GM23338 (cell line): ENCODE measurements at regions not wholly inside any gene's neighbourhood (a gene's known extent, or its start where the extent isn't known, plus 50 kb on each side); places are given as distances from the start of the nearest gene placed in this dataset.

Experiments used
- ATAC-seq: fragments of 200-7000 bp; cut with Tn5 transposase; 3 replicates; pipeline ENCODE4 v1.9.1; 2020
- DNase-seq: peaks from one replicate; pipeline ENCODE4 v3.0.0-alpha.2; 2015; ENCODE audit warnings: low spot score
- H2AFZ ChIP-seq: fragments of 200-600 bp; sonication (generic); 2 replicates; pipeline ENCODE4 v1.8.0; 2016; ENCODE audit warnings: antibody characterized with exemption, mild to moderate bottlenecking, moderate library complexity
- H3F3A ChIP-seq: fragments of 200-600 bp; sonication (generic); replicated peaks from 2 replicates; pipeline ENCODE4 v1.8.0; 2017; ENCODE audit warnings: antibody characterized with exemption, mixed run types, low read depth
- H3K27ac ChIP-seq: fragments of 200-600 bp; sonication (generic); 2 replicates; pipeline ENCODE4 v1.6.1; 2016; ENCODE audit warnings: low read depth
- H3K27me3 ChIP-seq: fragments of 200-600 bp; sonication (generic); 2 replicates; pipeline ENCODE4 v1.8.0; 2016; ENCODE audit warnings: mild to moderate bottlenecking, mixed run types, moderate library complexity; ENCODE audit not compliant: insufficient read depth
- H3K36me3 ChIP-seq: fragments of 200-600 bp; sonication (generic); 2 replicates; pipeline ENCODE4 v1.8.0; 2016; ENCODE audit warnings: mild to moderate bottlenecking; ENCODE audit not compliant: insufficient read depth
- H3K4me1 ChIP-seq: fragments of 200-600 bp; sonication (generic); 2 replicates; pipeline ENCODE4 v1.8.0; 2016; ENCODE audit warnings: mild to moderate bottlenecking, moderate library complexity; ENCODE audit not compliant: insufficient read depth
- H3K4me2 ChIP-seq: fragments of 200-600 bp; sonication (generic); 2 replicates; pipeline ENCODE4 v1.7.1; 2017; ENCODE audit warnings: mixed run types
- H3K4me3 ChIP-seq: fragments of 200-600 bp; sonication (generic); 2 replicates; pipeline ENCODE4 v1.6.1; 2016; ENCODE audit warnings: mixed run types
- H3K79me2 ChIP-seq: fragments of 200-600 bp; sonication (generic); replicated peaks from 2 replicates; pipeline ENCODE4 v1.8.0; 2017; ENCODE audit warnings: mild to moderate bottlenecking; ENCODE audit not compliant: insufficient read depth
- H3K9me2 ChIP-seq: fragments of 200-600 bp; sonication (generic); 2 replicates; pipeline ENCODE4 v1.8.0; 2017; ENCODE audit not compliant: insufficient read depth
- H4K20me1 ChIP-seq: fragments of 200-600 bp; sonication (generic); replicated peaks from 2 replicates; pipeline ENCODE4 v1.8.0; 2017; ENCODE audit warnings: mild to moderate bottlenecking; ENCODE audit not compliant: insufficient read depth
- H3K27ac Mint-ChIP-seq: 2 replicates; pipeline ENCODE4 v1.8.0; 2020; ENCODE audit warnings: inconsistent platforms, mild to moderate bottlenecking, moderate library complexity, mixed read lengths
- H3K27me3 Mint-ChIP-seq: 3 replicates; pipeline ENCODE4 v1.8.0; 2022; ENCODE audit warnings: low read depth, mild to moderate bottlenecking, moderate library complexity, mixed read lengths, inconsistent platforms; ENCODE audit not compliant: insufficient read depth, poor library complexity
- H3K36me3 Mint-ChIP-seq: 3 replicates; pipeline ENCODE4 v1.8.0; 2021; ENCODE audit warnings: low read depth, mild to moderate bottlenecking, inconsistent platforms, moderate library complexity, mixed read lengths
- H3K4me1 Mint-ChIP-seq: 3 replicates; pipeline ENCODE4 v1.8.0; 2020; ENCODE audit warnings: mild to moderate bottlenecking, inconsistent platforms, mixed read lengths
- H3K4me3 Mint-ChIP-seq: 3 replicates; pipeline ENCODE4 v1.8.0; 2021; ENCODE audit warnings: moderate library complexity, mild to moderate bottlenecking, inconsistent platforms, mixed read lengths
- H3K9me3 Mint-ChIP-seq: 3 replicates; pipeline ENCODE4 v1.8.0; 2020; ENCODE audit warnings: moderate library complexity, mild to moderate bottlenecking, inconsistent platforms, mixed read lengths
- CREB1 ChIP-seq: fragments of 250-450 bp; sonication (Bioruptor Pico); IDR thresholded peaks from 2 replicates; pipeline ENCODE4 v1.5.0; 2020; ENCODE audit warnings: low read depth, mild to moderate bottlenecking, moderate library complexity
- EZH2phosphoT487 ChIP-seq: fragments of 200-600 bp; sonication (generic); IDR thresholded peaks from one replicate; pipeline ENCODE4 v1.8.1; 2018; ENCODE audit warnings: antibody characterized with exemption; ENCODE audit not compliant: unreplicated experiment
- NANOG ChIP-seq: IDR thresholded peaks from 2 replicates; pipeline ENCODE4 v1.6.1; 2016; ENCODE audit warnings: antibody characterized with exemption, borderline replicate concordance
- ZNF331 ChIP-seq: fragments of 250-450 bp; sonication (Bioruptor Pico); IDR thresholded peaks from 2 replicates; pipeline ENCODE4 v1.5.0; 2020; ENCODE audit warnings: low read depth, mild to moderate bottlenecking, moderate library complexity
- TF ChIP-seq, protein P1 (sequence below): fragments of 250-450 bp; sonication (Bioruptor Pico); IDR thresholded peaks from 2 replicates; pipeline ENCODE4 v1.5.0; 2020; ENCODE audit warnings: mild to moderate bottlenecking, moderate library complexity
- TF ChIP-seq, protein P2 (sequence below), 2 experiments: fragments of 200-600 bp in 1 of 2; sonication (generic) in 1 of 2; conservative IDR thresholded peaks; 2 replicates each; pipeline versions ENCODE4 v1.5.1 to v1.6.1; 2016 to 2017; ENCODE audit warnings: antibody characterized with exemption in 2 of 2, low read depth in 2 of 2, mild to moderate bottlenecking in 2 of 2, moderate library complexity in 1 of 2

DNA sequence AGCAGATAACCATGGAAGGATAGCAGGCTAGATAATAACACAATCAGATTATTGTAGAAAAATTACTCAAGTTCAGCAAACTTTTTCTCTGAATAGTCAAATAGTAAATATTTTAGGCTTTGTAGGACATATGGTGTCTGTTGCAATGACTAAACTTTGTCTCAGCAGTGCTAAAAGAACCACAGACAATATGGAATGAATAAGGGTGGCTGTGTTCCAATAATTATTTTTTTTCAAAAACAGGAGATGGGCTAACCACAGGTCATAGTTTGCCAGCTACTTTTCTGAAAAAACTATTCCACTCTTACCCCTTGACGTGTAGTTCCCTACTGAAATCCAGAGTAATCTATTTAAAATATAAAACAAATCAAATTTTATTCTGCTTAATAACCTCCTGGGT, 153.9 kb upstream of the LRRC4C start (continued):
- TF ChIP-seq, protein P1, sequence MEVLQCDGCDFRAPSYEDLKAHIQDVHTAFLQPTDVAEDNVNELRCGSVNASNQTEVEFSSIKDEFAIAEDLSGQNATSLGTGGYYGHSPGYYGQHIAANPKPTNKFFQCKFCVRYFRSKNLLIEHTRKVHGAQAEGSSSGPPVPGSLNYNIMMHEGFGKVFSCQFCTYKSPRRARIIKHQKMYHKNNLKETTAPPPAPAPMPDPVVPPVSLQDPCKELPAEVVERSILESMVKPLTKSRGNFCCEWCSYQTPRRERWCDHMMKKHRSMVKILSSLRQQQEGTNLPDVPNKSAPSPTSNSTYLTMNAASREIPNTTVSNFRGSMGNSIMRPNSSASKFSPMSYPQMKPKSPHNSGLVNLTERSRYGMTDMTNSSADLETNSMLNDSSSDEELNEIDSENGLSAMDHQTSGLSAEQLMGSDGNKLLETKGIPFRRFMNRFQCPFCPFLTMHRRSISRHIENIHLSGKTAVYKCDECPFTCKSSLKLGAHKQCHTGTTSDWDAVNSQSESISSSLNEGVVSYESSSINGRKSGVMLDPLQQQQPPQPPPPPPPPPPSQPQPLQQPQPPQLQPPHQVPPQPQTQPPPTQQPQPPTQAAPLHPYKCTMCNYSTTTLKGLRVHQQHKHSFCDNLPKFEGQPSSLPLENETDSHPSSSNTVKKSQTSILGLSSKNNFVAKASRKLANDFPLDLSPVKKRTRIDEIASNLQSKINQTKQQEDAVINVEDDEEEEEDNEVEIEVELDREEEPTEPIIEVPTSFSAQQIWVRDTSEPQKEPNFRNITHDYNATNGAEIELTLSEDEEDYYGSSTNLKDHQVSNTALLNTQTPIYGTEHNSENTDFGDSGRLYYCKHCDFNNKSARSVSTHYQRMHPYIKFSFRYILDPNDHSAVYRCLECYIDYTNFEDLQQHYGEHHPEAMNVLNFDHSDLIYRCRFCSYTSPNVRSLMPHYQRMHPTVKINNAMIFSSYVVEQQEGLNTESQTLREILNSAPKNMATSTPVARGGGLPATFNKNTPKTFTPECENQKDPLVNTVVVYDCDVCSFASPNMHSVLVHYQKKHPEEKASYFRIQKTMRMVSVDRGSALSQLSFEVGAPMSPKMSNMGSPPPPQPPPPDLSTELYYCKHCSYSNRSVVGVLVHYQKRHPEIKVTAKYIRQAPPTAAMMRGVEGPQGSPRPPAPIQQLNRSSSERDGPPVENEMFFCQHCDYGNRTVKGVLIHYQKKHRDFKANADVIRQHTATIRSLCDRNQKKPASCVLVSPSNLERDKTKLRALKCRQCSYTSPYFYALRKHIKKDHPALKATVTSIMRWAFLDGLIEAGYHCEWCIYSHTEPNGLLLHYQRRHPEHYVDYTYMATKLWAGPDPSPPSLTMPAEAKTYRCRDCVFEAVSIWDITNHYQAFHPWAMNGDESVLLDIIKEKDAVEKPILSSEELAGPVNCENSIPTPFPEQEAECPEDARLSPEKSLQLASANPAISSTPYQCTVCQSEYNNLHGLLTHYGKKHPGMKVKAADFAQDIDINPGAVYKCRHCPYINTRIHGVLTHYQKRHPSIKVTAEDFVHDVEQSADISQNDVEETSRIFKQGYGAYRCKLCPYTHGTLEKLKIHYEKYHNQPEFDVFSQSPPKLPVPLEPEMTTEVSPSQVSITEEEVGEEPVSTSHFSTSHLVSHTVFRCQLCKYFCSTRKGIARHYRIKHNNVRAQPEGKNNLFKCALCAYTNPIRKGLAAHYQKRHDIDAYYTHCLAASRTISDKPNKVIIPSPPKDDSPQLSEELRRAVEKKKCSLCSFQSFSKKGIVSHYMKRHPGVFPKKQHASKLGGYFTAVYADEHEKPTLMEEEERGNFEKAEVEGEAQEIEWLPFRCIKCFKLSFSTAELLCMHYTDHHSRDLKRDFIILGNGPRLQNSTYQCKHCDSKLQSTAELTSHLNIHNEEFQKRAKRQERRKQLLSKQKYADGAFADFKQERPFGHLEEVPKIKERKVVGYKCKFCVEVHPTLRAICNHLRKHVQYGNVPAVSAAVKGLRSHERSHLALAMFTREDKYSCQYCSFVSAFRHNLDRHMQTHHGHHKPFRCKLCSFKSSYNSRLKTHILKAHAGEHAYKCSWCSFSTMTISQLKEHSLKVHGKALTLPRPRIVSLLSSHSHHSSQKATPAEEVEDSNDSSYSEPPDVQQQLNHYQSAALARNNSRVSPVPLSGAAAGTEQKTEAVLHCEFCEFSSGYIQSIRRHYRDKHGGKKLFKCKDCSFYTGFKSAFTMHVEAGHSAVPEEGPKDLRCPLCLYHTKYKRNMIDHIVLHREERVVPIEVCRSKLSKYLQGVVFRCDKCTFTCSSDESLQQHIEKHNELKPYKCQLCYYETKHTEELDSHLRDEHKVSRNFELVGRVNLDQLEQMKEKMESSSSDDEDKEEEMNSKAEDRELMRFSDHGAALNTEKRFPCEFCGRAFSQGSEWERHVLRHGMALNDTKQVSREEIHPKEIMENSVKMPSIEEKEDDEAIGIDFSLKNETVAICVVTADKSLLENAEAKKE (CRISPR knock-in tag), result no peak
- TF ChIP-seq, protein P2, sequence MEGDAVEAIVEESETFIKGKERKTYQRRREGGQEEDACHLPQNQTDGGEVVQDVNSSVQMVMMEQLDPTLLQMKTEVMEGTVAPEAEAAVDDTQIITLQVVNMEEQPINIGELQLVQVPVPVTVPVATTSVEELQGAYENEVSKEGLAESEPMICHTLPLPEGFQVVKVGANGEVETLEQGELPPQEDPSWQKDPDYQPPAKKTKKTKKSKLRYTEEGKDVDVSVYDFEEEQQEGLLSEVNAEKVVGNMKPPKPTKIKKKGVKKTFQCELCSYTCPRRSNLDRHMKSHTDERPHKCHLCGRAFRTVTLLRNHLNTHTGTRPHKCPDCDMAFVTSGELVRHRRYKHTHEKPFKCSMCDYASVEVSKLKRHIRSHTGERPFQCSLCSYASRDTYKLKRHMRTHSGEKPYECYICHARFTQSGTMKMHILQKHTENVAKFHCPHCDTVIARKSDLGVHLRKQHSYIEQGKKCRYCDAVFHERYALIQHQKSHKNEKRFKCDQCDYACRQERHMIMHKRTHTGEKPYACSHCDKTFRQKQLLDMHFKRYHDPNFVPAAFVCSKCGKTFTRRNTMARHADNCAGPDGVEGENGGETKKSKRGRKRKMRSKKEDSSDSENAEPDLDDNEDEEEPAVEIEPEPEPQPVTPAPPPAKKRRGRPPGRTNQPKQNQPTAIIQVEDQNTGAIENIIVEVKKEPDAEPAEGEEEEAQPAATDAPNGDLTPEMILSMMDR (conservative IDR thresholded peaks at IDR 0.05; ENCODE audit: low read depth in 2 of 2), result no peak
- TF ChIP-seq ZNF331 (CRISPR knock-in tag) (no peak), CREB1 (no peak)

DNA sequence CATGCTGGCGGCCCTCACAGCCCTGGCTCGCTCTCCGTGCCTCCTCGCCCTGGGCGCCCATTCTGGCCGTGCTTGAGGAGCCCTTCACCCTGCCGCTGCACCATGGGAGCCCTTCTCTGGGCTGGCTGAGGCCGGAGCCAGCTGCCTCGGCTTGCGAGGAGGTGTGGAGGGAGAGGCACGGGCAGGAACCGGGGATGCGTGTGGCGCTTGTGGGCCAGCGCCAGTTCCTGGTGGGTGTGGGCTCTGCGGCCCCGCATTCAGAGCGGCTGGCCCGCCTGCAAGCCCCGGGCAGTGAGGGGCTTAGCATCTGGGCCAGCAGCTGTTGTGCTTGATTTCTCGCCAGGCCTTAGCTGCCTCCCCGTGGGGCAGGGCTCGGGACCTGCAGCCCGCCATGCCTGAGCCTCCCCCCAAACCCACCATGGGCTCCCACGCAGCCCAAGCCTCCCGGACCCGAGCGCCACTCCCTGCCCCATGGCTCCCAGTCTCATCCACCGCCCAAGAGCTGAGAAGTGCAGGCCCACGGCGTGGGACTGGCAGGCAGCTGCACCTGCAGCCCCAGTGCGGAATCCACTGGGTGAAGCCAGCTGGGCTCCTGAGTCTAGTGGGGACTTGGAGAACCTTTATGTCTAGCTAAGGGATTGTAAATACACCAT, 163.4 kb upstream of the LRRC4C start:
- ATAC-seq, result no peak
- Histone ChIP-seq H3K9me2 (peaks cover 14% of the 10 kb centered on the region; the same call in 1 of the 2 replicates), H3K4me3 (no peak overlapping the region), H3F3A (no peaks in the 10 kb centered on the region), H2AFZ (no peak overlapping the region), H3K36me3 (no peaks in the 10 kb centered on the region), H3K27me3 (no peaks in the 10 kb centered on the region), H3K27ac (no peak overlapping the region), H3K79me2 (no peaks in the 10 kb centered on the region), H3K4me2 (no peak overlapping the region), H4K20me1 (no peaks in the 10 kb centered on the region), H3K4me1 (no peaks in the 10 kb centered on the region)
- no peak overlapping the region for H3K4me3 Mint-ChIP-seq
- H3K4me1 Mint-ChIP-seq, result no peaks in the 10 kb centered on the region
- DNase-seq, result no peak
- TF ChIP-seq EZH2phosphoT487 (no peak), NANOG (no peak)
- TF ChIP-seq, protein P1 (CRISPR knock-in tag), result no peak
- H3K9me3 Mint-ChIP-seq, result peaks cover 34% of the 10 kb centered on the region
- peaks cover 26% of the 10 kb centered on the region for H3K36me3 Mint-ChIP-seq
- H3K27ac Mint-ChIP-seq, result no peak overlapping the region
- no peaks in the 10 kb centered on the region for H3K27me3 Mint-ChIP-seq
